ENCODE measurements at regions not wholly inside any gene's neighbourhood (a gene's known extent, or its start where the extent isn't known, plus 50 kb on each side); places are given as distances from the start of the nearest gene placed in this dataset.

DNA sequence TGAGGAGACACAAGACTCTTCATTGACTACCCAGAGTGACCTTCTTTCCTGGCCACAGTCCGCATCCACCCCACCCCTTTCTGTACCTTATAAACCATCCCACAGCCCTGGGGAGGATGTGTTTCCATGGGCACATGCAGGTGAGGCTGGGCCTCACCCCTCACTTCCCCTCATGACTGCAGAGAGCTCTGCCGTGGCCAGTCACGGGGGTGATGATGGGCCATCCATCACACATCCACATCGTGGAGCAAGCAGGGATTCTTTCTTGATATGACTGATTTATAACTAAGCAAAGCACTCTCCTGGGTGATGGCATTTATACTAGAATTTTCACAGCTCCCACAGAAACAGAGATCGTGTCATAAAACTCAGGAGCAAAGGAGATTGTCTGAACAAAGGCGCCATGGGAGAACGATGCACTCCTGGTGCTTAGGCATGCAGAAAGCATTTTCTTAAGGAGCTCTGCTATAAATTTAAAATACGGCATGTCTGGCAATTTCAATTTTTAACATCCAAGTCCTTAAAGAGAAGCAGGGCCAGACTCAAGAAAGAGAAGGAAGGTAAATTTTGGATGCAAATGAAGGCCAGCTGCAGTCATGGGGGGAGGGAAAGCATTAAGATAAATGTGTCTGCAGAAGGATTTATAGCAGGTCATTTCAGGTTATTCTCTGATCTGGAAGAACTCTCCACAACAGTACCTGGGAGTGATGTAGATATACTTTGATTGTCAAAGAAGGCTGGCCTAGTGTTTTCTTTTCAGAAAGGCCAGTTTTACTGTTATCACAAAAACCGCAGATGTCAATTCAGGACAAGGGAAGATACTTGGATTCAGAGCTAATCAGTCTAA, 777.0 kb downstream of the C6orf118 start:
- POLR2A ChIA-PET, result no interaction called here
- CTCF ChIA-PET (ENCODE audit: low intra/inter-chr PET ratio), result no interaction called here
- FAIRE-seq (no peak), ATAC-seq (no peak), DNase-seq (ENCODE audit: extremely low read depth in 1 of 4, low spot score in 3 of 4) (no peak)
- in situ Hi-C loops (cut with MboI), result no loop called here
- no peaks in the 10 kb centered on the region for H4K20me1 ChIP-seq (replicated peaks; ENCODE audit: control insufficient read depth, insufficient read depth, low read length)
- no TSS peak for BruUV-seq (replicated peaks)
- H3K27me3 ChIP-seq (ENCODE audit: control insufficient read depth in 2 of 2, insufficient read depth in 2 of 2, low read length in 2 of 2), result no peaks in the 10 kb centered on the region
- H3K36me3 ChIP-seq (ENCODE audit: control insufficient read depth, insufficient read depth, low read length), result no peaks in the 10 kb centered on the region
- intact Hi-C loops (cut with micrococcal nuclease), result no loop called here
- no peaks in the 10 kb centered on the region for H3K79me2 ChIP-seq (ENCODE audit: control insufficient read depth, insufficient read depth, low read length)
- H2AFZ ChIP-seq (ENCODE audit: low read depth, low read length), result no peak overlapping the region
- H3K4me3 ChIP-seq, result no peak overlapping the region
- no peak overlapping the region for H3K9ac ChIP-seq (ENCODE audit: insufficient read depth in 1 of 2, low read depth in 2 of 2, low read length in 2 of 2)
- 1% methylated on average over 9 of the region's 9 CpGs for WGBS (ENCODE audit: insufficient coverage, low coverage, missing lambda C conversion rate)
- no peaks in the 10 kb centered on the region for H3K4me1 ChIP-seq (replicated peaks in 1 of 2; ENCODE audit: control insufficient read depth in 2 of 2, insufficient read depth in 2 of 2, low read length in 2 of 2)
- H3K9me1 ChIP-seq (ENCODE audit: control insufficient read depth, insufficient read depth, low read length), result no peaks in the 10 kb centered on the region
- TF ChIP-seq TCF7 (IDR thresholded peaks at IDR 0.05; ENCODE audit: borderline replicate concordance) (no peak), ZNF561 (CRISPR knock-in tag; conservative IDR thresholded peaks at IDR 0.05) (no peak), MBD2 (IDR thresholded peaks at IDR 0.05; ENCODE audit: borderline replicate concordance, low read depth) (no peak)
- TF ChIP-seq, protein P1, sequence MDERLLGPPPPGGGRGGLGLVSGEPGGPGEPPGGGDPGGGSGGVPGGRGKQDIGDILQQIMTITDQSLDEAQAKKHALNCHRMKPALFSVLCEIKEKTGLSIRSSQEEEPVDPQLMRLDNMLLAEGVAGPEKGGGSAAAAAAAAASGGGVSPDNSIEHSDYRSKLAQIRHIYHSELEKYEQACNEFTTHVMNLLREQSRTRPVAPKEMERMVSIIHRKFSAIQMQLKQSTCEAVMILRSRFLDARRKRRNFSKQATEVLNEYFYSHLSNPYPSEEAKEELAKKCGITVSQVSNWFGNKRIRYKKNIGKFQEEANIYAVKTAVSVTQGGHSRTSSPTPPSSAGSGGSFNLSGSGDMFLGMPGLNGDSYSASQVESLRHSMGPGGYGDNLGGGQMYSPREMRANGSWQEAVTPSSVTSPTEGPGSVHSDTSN (CRISPR knock-in tag; IDR thresholded peaks at IDR 0.05; ENCODE audit: low read depth), result no peak
- TF ChIP-seq, protein P1 (tag; conservative IDR thresholded peaks at IDR 0.05; ENCODE audit: low read depth), result peak; percentile 66
- no peak overlapping the region for H3K27ac ChIP-seq (ENCODE audit: extremely low read depth, low read depth, low read length)
- H3K4me2 ChIP-seq (ENCODE audit: insufficient read depth, low read length), result no peak overlapping the region
- no peaks in the 10 kb centered on the region for H3K9me3 ChIP-seq (replicated peaks; ENCODE audit: control insufficient read depth, insufficient read depth, low read depth, low read length)

Data from K562 (cell line).